ENCODE measurements at regions not wholly inside any gene's neighbourhood (a gene's known extent, or its start where the extent isn't known, plus 50 kb on each side); places are given as distances from the start of the nearest gene placed in this dataset.

DNA sequence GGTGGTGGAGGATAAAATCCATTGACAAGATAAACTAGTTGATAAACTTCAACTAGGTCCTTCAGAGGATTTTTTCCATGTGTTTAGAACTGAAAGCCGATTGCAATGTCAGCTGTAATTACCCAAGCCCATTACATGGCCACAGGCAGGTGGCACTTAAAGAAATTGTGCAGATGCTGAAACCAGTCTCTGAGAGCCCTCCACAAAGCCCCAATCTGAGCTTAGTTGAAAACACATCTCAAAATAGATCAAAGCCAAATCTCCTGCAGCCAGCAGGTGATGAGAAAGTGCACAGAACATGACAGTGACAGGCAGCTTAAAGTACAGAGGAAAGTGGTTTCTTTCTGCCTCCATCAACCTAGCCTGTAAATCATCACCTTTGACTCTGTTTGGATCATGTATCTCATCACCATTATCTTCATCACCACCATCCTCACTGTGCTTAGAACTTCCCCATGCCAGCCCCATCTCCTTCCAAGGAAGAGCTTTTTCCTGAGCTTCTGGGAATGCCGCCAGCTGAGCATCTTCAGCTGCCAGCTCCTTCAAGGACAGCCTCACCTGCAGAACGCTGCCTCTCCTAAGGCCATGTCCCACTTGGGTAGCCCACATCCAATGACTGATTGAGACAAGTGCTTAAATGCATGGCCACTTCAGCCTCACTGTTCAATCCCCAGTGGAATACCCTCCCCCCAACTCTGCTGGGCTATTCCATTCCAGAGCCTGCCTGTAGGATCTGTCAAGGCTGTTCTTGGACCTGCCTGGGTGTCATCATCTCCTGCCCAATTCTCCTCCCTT, 219.5 kb upstream of the TMEM132C start:
- DNase-seq (ENCODE audit: low spot score) = no peak

- DNase-seq (ENCODE audit: low spot score) = no peak
Measured at GRCh38 chr12:128052331-128052730, 214.6 kb upstream of the TMEM132C start.

- no peak for DNase-seq (ENCODE audit: low spot score)
Measured at GRCh38 chr12:128052777-128053176, 214.2 kb upstream of the TMEM132C start.

DNA sequence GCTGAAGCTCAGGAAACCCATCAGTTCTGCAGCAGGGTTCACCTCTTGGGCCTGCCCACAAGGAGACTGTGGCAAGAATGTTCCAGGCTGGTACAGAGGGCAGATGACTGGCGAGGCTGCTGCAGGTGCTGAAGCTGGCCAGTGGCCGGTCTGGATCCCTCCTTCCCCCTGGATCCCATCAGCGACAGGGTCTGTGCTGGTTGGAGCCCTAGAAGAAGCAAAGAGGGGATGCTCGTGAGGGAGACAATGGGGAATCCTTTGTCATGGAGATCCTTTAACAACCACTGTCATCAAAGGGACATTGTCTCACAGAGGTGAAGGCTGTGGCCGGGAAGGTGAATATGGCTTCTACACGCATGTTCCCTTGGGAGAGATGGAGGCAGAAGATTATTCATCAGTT, 211.4 kb upstream of the TMEM132C start:
- no peak for DNase-seq (ENCODE audit: low spot score)

DNA sequence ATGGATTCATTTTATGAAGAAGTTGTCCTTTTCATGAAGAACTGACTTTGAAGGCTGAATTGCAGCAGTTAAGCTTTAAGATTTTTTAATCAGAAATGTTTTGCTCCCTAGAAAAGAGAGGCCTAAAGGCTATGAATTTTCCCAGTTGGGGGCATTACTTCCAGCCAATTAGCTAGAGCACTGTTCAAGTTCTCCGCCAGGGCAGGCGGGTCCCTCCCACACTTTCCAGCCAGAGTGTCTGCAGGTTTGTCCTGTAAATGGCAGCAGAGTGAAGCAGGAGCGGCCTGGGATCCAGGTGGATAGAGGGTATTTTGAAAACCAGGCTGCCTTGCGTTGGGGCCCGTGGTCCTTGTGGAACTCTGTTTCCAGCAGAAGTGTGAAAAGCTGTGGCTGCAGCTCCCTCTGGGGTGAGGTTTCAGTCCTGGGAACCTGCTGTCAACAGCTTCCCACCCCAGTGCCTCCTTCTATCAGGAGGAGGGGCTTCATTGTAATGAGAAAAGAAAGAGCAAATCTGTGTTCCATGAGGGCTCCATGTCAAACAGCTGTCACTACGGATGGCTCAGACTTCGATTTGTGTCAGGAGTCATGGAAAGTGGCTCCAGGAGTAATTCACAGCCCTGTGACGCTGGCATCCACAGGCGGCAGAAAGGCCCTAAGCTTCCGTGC, 210.7 kb upstream of the TMEM132C start:
- DNase-seq (ENCODE audit: low spot score) = no peak

DNA sequence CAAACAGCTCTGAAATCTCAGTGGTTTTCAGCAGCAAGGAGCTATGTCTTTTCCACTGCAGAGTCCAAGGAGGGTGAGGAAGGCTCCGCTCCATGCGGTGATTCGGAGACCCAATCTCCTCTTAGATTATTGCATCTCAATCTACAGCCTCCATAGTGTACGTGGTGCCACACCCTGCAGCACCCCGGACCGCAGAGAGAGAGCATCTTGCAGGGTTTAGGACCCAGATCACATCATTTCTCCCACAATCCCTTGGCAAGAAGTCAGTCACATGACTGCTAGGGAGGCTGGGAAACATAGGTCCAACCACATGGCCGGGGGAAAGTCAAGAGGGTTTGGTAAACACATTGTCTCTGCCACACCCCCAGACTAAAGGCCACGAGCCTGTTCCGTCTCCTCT, 209.4 kb upstream of the TMEM132C start:
- DNase-seq (ENCODE audit: low spot score) = no peak

GRCh38 chr12:128059621-128060370, 207.2 kb upstream of the TMEM132C start:
- no peak for DNase-seq (ENCODE audit: low spot score)

DNA sequence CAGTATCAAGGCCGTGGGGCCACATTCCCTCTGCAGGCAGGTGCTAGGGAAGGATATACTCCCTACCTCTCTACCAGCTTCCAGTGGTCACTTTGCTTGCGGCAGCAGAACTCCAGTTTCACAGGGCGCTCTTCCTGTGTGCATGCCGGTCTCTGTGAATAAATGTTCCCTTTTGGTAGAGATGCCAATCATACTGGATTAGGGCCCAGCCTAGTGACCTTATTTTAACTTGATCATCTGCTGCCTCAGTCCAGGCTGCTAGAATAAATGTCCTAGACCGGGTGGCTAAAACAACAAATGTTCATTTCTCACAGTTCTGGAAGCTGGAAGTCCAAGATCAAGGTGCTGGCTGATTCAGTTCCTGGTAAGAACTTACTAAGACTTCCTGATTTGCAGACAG, 198.8 kb upstream of the TMEM132C start:
- no peak for DNase-seq (ENCODE audit: low spot score)

- DNase-seq (ENCODE audit: low spot score) = peak; percentile 79
Measured at GRCh38 chr12:128069359-128069997, 197.5 kb upstream of the TMEM132C start.

- no peak for DNase-seq (ENCODE audit: low spot score)
Measured at GRCh38 chr12:128073937-128074336, 193.0 kb upstream of the TMEM132C start.

GRCh38 chr12:128075332-128075731, 191.6 kb upstream of the TMEM132C start:
- no peak for DNase-seq (ENCODE audit: low spot score)

- DNase-seq (ENCODE audit: low spot score) = no peak
Measured at GRCh38 chr12:128076188-128076587, 190.8 kb upstream of the TMEM132C start.

GRCh38 chr12:128077211-128077916, 189.6 kb upstream of the TMEM132C start:
- DNase-seq (ENCODE audit: low spot score) = no peak

- no peak for DNase-seq (ENCODE audit: low spot score)
Measured at GRCh38 chr12:128077917-128078298, 189.1 kb upstream of the TMEM132C start.

DNA sequence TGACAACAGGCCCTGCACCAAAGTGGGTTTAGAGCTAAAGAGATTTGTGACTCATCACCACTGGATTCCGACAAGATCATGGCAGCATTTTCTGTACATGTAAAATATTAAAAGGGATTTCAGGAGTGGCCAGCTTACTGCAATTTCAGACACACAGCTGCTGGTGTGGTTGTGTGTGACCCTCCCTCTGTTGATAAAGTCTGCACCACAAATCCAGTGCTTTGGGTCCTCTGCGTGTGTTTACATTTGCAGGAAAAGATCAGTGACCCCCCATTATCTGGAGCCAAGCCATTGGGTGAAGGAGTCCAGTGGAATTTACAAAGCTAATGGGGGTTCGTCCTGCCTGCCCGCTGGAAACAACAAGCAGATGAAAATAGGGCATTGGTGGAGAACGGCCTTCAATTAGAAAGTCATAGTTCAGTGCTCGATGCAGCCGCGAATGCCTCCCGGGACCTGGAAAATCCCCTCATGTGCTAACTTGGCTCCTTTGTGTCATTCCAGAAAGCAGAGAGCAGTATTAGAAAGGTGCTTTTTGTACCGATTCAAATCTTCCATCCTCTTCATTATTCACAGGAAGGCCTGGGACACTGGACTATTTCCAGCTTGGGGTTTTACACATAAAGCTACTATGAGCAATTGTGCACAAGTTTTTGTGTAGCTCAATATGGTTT, 188.5 kb upstream of the TMEM132C start:
- DNase-seq (ENCODE audit: low spot score) = no peak

GRCh38 chr12:128079446-128079845, 187.5 kb upstream of the TMEM132C start:
- no peak for DNase-seq (ENCODE audit: low spot score)

GRCh38 chr12:128083132-128083729, 183.7 kb upstream of the TMEM132C start:
- DNase-seq (ENCODE audit: low spot score) = no peak

DNA sequence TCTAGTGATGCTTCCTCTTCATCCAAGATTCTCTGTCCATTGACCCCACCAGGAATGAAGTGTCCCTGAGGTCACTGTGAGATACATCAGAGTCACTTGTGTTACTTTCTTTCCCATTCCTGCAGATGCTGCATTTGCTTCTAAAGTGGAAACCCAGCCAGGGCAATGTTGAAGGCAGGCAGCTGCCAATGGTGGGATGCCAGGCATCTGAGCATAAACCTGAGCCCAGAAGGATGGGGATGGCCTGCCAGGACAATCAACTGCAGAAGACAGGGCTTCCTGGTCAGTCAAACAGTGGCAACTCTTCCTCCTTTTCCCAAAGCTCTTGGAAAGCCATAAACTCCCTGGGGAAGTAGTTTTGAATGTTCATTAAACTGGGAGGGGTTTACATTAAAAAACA, 178.0 kb upstream of the TMEM132C start:
- DNase-seq (ENCODE audit: low spot score) = no peak

DNA sequence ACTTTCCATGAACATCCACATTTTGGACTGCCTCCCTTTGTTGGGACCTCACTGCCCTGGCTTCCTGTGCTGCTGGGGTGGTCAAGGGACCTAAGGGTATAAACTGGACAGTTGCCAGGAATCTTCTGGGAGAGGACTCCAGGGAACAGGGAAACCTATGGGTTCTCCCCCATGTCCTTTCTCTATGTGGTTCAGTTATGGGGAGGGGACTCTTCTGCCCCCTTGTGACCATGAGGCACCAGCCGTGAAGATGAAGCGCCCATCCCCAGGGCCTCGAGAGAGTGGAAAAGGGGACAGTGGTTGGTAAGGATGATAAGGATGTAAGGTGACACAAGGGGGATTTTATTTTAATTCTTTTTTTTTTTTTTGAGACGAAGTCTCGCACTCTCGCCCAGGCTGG, 177.0 kb upstream of the TMEM132C start:
- no peak for DNase-seq (ENCODE audit: low spot score)

DNA sequence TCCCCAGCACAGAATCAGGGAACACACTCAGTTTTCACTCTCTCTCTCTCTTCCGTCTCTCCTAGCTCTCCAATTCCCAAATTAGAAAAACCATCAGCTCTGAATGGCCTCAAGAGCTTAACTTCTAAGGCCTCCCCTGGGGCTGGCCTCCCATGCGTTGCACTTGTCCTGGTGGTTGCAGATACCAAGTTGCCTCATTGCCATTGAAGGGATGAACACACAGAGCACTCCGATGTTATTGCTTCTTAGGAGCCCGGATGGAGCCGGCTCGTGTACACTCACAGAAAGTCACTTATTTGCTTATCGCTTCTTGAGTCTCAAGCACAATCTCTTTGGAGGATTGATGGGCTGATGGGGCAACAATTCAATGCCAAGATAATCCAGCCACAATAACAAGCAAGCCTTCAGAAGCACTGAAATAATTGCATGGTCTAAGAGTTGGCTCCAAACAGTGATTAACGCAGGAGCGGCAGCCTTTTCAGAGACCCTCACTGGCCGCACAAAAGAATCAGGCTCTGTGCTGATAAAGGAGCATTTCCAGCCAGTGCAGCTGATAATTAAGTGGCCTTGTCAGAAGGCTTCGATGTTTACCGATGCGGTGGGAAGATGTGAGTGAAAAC, 175.8 kb upstream of the TMEM132C start:
- no peak for DNase-seq (ENCODE audit: low spot score)

Measured in HT-29 (cell line).